ENCODE measurements at regions not wholly inside any gene's neighbourhood (a gene's known extent, or its start where the extent isn't known, plus 50 kb on each side); places are given as distances from the start of the nearest gene placed in this dataset.

DNA sequence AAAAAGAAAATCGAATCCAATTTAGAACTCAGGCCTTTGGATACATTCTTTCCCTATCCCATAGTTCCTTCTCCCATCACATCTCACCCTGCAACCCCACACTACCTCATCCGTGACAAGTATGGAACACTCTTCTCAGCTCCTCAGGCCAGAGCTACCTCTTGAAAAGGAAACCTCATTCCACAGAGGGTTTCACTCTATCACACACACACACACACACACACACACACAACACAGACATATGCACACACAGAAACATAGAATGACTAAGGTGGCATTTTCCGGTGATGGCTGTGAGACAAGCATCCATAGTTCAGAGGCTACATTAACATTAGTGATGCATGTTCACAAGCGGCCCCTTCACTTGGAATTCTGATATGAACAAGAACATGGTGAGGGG lies 122.0 kb upstream of the HES1 start:
- 96 to 97% methylated on average over 4 of the region's 4 CpGs for WGBS, 2 donors
- peaks cover 2% of the 10 kb centered on the region for H3K9me3 ChIP-seq (ENCODE audit: control insufficient read depth, low read length)
- H3K4me1 ChIP-seq (ENCODE audit: control insufficient read depth in 1 of 2, insufficient read depth in 2 of 2, low read length in 2 of 2) = no peaks in the 10 kb centered on the region
- H3K36me3 ChIP-seq (ENCODE audit: control insufficient read depth in 1 of 2, insufficient read depth in 2 of 2, low read length in 1 of 2) = no peaks in the 10 kb centered on the region
- H3K4me3 ChIP-seq (ENCODE audit: low read length in 2 of 2) = no peak overlapping the region
- H3K27me3 ChIP-seq (ENCODE audit: control insufficient read depth in 1 of 2, insufficient read depth in 2 of 2, low read length in 1 of 2) = no peaks in the 10 kb centered on the region
- intact Hi-C loops (cut with DNase I) = no loop called here
- ATAC-seq (ENCODE audit: low FRiP score) (no peak), DNase-seq (no peak)
- H3K27ac ChIP-seq (ENCODE audit: low read depth in 1 of 2, low read length in 2 of 2) = no peak overlapping the region

- no peaks in the 10 kb centered on the region for H3K27me3 ChIP-seq (ENCODE audit: control insufficient read depth in 1 of 2, insufficient read depth in 2 of 2, low read length in 1 of 2)
- DNase-seq = no peak
- 49 to 50% methylated on average over 4 of the region's 4 CpGs for WGBS, 2 donors
- H3K4me3 ChIP-seq (ENCODE audit: low read length in 2 of 2) = no peak overlapping the region
- no peaks in the 10 kb centered on the region for H3K36me3 ChIP-seq (ENCODE audit: control insufficient read depth in 1 of 2, insufficient read depth in 2 of 2, low read length in 1 of 2)
- no peaks in the 10 kb centered on the region for H3K4me1 ChIP-seq (ENCODE audit: control insufficient read depth in 1 of 2, insufficient read depth in 2 of 2, low read length in 2 of 2)
- intact Hi-C loops (cut with DNase I) = no loop called here
- no peak overlapping the region for H3K27ac ChIP-seq (ENCODE audit: low read depth in 1 of 2, low read length in 2 of 2)
- no peak for ATAC-seq (ENCODE audit: low FRiP score)
- H3K9me3 ChIP-seq (ENCODE audit: control insufficient read depth, low read length) = peaks cover 2% of the 10 kb centered on the region
Measured at GRCh38 chr3:194014756-194015155, 121.2 kb upstream of the HES1 start.

DNA sequence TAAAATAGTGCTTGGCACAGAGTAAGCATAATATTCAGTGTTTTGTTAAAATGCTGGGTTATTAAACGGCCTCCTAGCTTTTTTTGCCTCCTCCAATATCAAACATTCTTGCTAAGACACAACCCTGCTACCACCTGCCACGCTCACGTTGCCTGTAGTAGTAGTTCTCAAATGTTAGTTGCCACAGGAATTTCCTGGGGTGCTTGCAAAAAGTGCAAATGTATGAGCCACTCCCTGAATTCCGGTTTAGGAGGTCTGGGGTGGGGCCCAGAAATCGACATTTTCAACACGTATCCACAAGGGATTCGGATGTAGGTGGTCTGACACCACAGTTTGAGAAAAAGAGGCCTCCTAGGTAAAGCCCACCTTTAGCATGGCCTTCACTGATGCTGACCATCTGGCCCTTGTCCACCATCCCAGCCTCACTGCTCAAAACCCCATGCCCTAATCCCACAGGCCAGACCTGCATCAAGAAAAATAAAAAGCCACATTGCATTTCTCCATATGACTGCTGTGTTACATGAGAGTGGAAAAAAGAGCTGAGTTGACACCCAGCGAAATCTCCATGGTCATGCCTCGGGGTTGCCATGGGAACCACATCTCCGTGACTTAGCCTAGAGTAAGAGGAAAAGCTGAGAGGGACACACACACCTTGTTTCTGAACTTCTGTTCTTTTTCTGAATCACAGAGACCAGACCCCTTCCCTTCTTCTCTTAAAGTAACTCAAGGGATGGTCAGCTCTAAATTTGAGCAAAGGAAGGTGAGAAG lies 116.4 kb upstream of the HES1 start:
- Histone ChIP-seq H3K4me1 (ENCODE audit: control insufficient read depth in 1 of 2, insufficient read depth in 2 of 2, low read length in 2 of 2) (no peaks in the 10 kb centered on the region), H3K4me3 (ENCODE audit: low read length in 2 of 2) (no peak overlapping the region), H3K9me3 (ENCODE audit: control insufficient read depth, low read length) (peaks cover 3% of the 10 kb centered on the region), H3K36me3 (ENCODE audit: control insufficient read depth in 1 of 2, insufficient read depth in 2 of 2, low read length in 1 of 2) (no peaks in the 10 kb centered on the region), H3K27me3 (ENCODE audit: control insufficient read depth in 1 of 2, insufficient read depth in 2 of 2, low read length in 1 of 2) (no peaks in the 10 kb centered on the region), H3K27ac (ENCODE audit: low read depth in 1 of 2, low read length in 2 of 2) (no peak overlapping the region)
- WGBS, 2 donors = 95% methylated on average over 10 of the region's 10 CpGs
- intact Hi-C loops (cut with DNase I) = no loop called here
- DNase-seq = no peak
- no peak for ATAC-seq (ENCODE audit: low FRiP score)

DNA sequence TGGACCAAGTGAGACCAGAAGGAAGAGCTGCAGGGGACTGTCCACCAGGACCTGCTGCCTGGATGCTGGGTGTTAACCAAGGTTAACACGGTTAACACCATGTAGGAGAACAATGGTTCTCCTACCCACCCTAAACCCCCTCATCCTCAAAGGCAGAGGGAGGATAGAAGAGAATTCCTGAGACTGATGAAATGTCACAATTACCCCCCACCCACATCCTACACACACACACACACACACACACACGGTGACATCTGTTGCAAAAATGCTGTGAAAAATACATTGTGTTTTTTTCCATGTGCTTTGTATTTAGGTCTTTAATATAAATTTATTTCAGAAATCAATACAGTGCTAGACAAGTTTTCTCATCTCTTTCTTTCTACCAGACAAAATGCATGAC lies 113.9 kb upstream of the HES1 start:
- no peaks in the 10 kb centered on the region for H3K36me3 ChIP-seq (ENCODE audit: control insufficient read depth in 1 of 2, insufficient read depth in 2 of 2, low read length in 1 of 2)
- no peak overlapping the region for H3K27ac ChIP-seq (ENCODE audit: low read depth in 1 of 2, low read length in 2 of 2)
- peaks cover 2% of the 10 kb centered on the region for H3K9me3 ChIP-seq (ENCODE audit: control insufficient read depth, low read length)
- H3K27me3 ChIP-seq (ENCODE audit: control insufficient read depth in 1 of 2, insufficient read depth in 2 of 2, low read length in 1 of 2) = no peaks in the 10 kb centered on the region
- DNase-seq (no peak), ATAC-seq (ENCODE audit: low FRiP score) (no peak)
- intact Hi-C loops (cut with DNase I) = no loop called here
- H3K4me1 ChIP-seq (ENCODE audit: control insufficient read depth in 1 of 2, insufficient read depth in 2 of 2, low read length in 2 of 2) = no peaks in the 10 kb centered on the region
- no peak overlapping the region for H3K4me3 ChIP-seq (ENCODE audit: low read length in 2 of 2)
- WGBS, 2 donors = 91 to 98% methylated on average over 2 of the region's 2 CpGs

- WGBS, 2 donors = 87 to 94% methylated on average over 5 of the region's 5 CpGs
Measured at GRCh38 chr3:194022816-194023215, 113.1 kb upstream of the HES1 start.

GRCh38 chr3:194023501-194024280 lies 112.3 kb upstream of the HES1 start:
- intact Hi-C loops (cut with DNase I) = no loop called here

More at GRCh38 chr3:194022816-194023215, 113.1 kb upstream of the HES1 start:
- no peak overlapping the region for H3K4me3 ChIP-seq (ENCODE audit: low read length in 2 of 2)
- intact Hi-C loops (cut with DNase I) = no loop called here
- no peaks in the 10 kb centered on the region for H3K36me3 ChIP-seq (ENCODE audit: control insufficient read depth in 1 of 2, insufficient read depth in 2 of 2, low read length in 1 of 2)
- peaks cover 2% of the 10 kb centered on the region for H3K9me3 ChIP-seq (ENCODE audit: control insufficient read depth, low read length)
- ATAC-seq (ENCODE audit: low FRiP score) (no peak), DNase-seq (no peak)
- H3K27ac ChIP-seq (ENCODE audit: low read depth in 1 of 2, low read length in 2 of 2) = no peak overlapping the region
- H3K27me3 ChIP-seq (ENCODE audit: control insufficient read depth in 1 of 2, insufficient read depth in 2 of 2, low read length in 1 of 2) = no peaks in the 10 kb centered on the region
- H3K4me1 ChIP-seq (ENCODE audit: control insufficient read depth in 1 of 2, insufficient read depth in 2 of 2, low read length in 2 of 2) = no peaks in the 10 kb centered on the region

GRCh38 chr3:194025119-194025518 lies 110.8 kb upstream of the HES1 start:
- no peak for ATAC-seq (ENCODE audit: low FRiP score)
- Histone ChIP-seq H3K36me3 (ENCODE audit: control insufficient read depth in 1 of 2, insufficient read depth in 2 of 2, low read length in 1 of 2) (no peaks in the 10 kb centered on the region), H3K27me3 (ENCODE audit: control insufficient read depth in 1 of 2, insufficient read depth in 2 of 2, low read length in 1 of 2) (no peaks in the 10 kb centered on the region), H3K4me1 (ENCODE audit: control insufficient read depth in 1 of 2, insufficient read depth in 2 of 2, low read length in 2 of 2) (no peaks in the 10 kb centered on the region), H3K4me3 (ENCODE audit: low read length in 2 of 2) (no peak overlapping the region), H3K9me3 (ENCODE audit: control insufficient read depth, low read length) (peaks cover 2% of the 10 kb centered on the region), H3K27ac (ENCODE audit: low read depth in 1 of 2, low read length in 2 of 2) (no peak overlapping the region)
- DNase-seq = no peak
- 74 to 86% methylated on average over 5 of the region's 5 CpGs for WGBS, 2 donors
- intact Hi-C loops (cut with DNase I) = no loop called here

More at GRCh38 chr3:194023501-194024280, 112.3 kb upstream of the HES1 start:
- WGBS, 2 donors = 72 to 79% methylated on average over 9 of the region's 9 CpGs
- DNase-seq = no peak
- Histone ChIP-seq H3K27ac (ENCODE audit: low read depth in 1 of 2, low read length in 2 of 2) (no peak overlapping the region), H3K9me3 (ENCODE audit: control insufficient read depth, low read length) (peaks cover 2% of the 10 kb centered on the region), H3K27me3 (ENCODE audit: control insufficient read depth in 1 of 2, insufficient read depth in 2 of 2, low read length in 1 of 2) (no peaks in the 10 kb centered on the region), H3K36me3 (ENCODE audit: control insufficient read depth in 1 of 2, insufficient read depth in 2 of 2, low read length in 1 of 2) (no peaks in the 10 kb centered on the region), H3K4me3 (ENCODE audit: low read length in 2 of 2) (no peak overlapping the region), H3K4me1 (ENCODE audit: control insufficient read depth in 1 of 2, insufficient read depth in 2 of 2, low read length in 2 of 2) (no peaks in the 10 kb centered on the region)
- ATAC-seq (ENCODE audit: low FRiP score) = no peak

DNA sequence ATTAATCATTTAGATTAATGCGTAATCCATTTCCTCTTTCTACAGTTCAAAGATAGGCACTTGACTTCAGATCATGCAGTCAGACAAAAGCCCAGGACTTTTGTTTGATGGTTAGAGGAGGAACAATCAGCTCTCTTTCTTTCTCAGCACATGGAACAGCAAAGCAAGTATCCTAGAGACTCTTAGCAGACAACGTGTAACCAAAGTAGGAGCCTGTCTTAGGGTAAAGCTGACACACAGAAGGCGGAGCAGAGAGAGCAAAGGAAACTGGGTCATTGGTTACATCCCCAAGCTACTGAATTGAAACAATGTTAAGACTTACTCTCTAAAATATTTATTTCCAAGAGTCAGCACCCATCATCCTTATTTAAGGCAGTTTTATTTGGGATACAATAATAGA lies 110.0 kb upstream of the HES1 start:
- Histone ChIP-seq H3K4me3 (ENCODE audit: low read length in 2 of 2) (no peak overlapping the region), H3K4me1 (ENCODE audit: control insufficient read depth in 1 of 2, insufficient read depth in 2 of 2, low read length in 2 of 2) (no peaks in the 10 kb centered on the region), H3K36me3 (ENCODE audit: control insufficient read depth in 1 of 2, insufficient read depth in 2 of 2, low read length in 1 of 2) (no peaks in the 10 kb centered on the region), H3K9me3 (ENCODE audit: control insufficient read depth, low read length) (peaks cover 1% of the 10 kb centered on the region), H3K27ac (ENCODE audit: low read depth in 1 of 2, low read length in 2 of 2) (no peak overlapping the region), H3K27me3 (ENCODE audit: control insufficient read depth in 1 of 2, insufficient read depth in 2 of 2, low read length in 1 of 2) (no peaks in the 10 kb centered on the region)
- 85 to 89% methylated on average over 3 of the region's 3 CpGs for WGBS, 2 donors
- intact Hi-C loops (cut with DNase I) = no loop called here
- no peak for ATAC-seq (ENCODE audit: low FRiP score)
- no peak for DNase-seq

Data from aorta (tissue), 5 donors.